Peyer's patch (tissue), 4 donors: ENCODE measurements at regions not wholly inside any gene's neighbourhood (a gene's known extent, or its start where the extent isn't known, plus 50 kb on each side); places are given as distances from the start of the nearest gene placed in this dataset.

ENCODE experiments used
- POLR2A ChIP-seq, 2 donors: fragments of 450-650 bp; IDR thresholded peaks; one replicate each; pipeline ENCODE4 v1.5.1; 2017; ENCODE audit warnings: antibody characterized with exemption in 2 of 2, mild to moderate bottlenecking in 2 of 2, moderate library complexity in 2 of 2
- TF ChIP-seq, protein P1 (sequence below), 6 experiments: fragments of 450-650 bp in 4 of 6; fragments of 200-600 bp in 2 of 6; sonication (generic) in 1 of 6; IDR thresholded peaks; one replicate each; pipeline ENCODE4 v1.5.1; 2017 to 2019; ENCODE audit warnings: antibody characterized with exemption in 6 of 6, mild to moderate bottlenecking in 3 of 6, moderate library complexity in 1 of 6

DNA sequence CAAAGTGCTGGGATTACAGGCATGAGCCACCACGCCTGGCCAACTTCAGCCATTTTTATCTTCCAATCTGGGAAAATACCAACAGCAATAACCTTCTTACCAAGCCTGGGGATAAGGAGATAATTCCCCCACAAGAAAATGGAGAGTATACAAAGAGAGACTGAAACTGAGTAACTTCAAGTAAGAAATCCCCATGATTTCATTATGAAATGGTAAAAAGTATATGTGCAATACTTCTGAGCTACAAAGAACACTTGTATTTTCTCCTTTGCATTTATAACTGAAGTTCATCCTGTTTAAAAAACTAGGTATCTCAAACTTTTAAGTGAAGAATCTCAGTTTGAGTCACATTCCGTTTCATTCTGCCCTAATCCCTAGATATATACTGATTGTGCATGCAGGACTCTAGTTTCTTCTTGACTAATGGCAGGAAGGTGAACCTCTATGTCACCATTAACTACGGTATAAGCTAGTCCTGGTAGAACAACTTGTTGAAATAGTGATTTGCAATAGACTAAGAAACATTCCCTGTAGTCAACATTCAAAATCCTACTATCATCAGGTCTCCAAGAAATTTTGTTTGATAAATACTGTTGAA is 2071.4 kb downstream of the MAT2B start:
- TF ChIP-seq, protein P1, sequence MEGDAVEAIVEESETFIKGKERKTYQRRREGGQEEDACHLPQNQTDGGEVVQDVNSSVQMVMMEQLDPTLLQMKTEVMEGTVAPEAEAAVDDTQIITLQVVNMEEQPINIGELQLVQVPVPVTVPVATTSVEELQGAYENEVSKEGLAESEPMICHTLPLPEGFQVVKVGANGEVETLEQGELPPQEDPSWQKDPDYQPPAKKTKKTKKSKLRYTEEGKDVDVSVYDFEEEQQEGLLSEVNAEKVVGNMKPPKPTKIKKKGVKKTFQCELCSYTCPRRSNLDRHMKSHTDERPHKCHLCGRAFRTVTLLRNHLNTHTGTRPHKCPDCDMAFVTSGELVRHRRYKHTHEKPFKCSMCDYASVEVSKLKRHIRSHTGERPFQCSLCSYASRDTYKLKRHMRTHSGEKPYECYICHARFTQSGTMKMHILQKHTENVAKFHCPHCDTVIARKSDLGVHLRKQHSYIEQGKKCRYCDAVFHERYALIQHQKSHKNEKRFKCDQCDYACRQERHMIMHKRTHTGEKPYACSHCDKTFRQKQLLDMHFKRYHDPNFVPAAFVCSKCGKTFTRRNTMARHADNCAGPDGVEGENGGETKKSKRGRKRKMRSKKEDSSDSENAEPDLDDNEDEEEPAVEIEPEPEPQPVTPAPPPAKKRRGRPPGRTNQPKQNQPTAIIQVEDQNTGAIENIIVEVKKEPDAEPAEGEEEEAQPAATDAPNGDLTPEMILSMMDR (IDR thresholded peaks at IDR 0.05) = no peak
- no peak for TF ChIP-seq POLR2A (IDR thresholded peaks at IDR 0.05)
